Smooth muscle cell (in vitro differentiated cells): ENCODE measurements at regions not wholly inside any gene's neighbourhood (a gene's known extent, or its start where the extent isn't known, plus 50 kb on each side); places are given as distances from the start of the nearest gene placed in this dataset.
A peak's percentile ranks its signal among the peaks of the same experiment; 100 is the strongest.

Experiments
- DNase-seq: peaks from one replicate; lab custom pipeline; 2025; ENCODE audit not compliant: unreplicated experiment; lab: John Stamatoyannopoulos, UW
- H2AFZ ChIP-seq: fragments of 200-600 bp; sonication (generic); 2 replicates; pipeline ENCODE4 v1.6.0; 2016; ENCODE audit warnings: antibody characterized with exemption, low read depth, mild to moderate bottlenecking
- H3F3A ChIP-seq: fragments of 200-600 bp; sonication (generic); 2 replicates; pipeline ENCODE4 v1.6.0; 2017; ENCODE audit warnings: antibody characterized with exemption, low read depth
- H3K27ac ChIP-seq: fragments of 200-600 bp; sonication (generic); 2 replicates; pipeline ENCODE4 v1.5.1; 2016; ENCODE audit warnings: low read depth, mild to moderate bottlenecking
- H3K27me3 ChIP-seq: fragments of 200-600 bp; sonication (generic); 2 replicates; pipeline ENCODE4 v1.6.1; 2016; ENCODE audit warnings: low read depth, mild to moderate bottlenecking
- H3K36me3 ChIP-seq: fragments of 200-600 bp; sonication (generic); 2 replicates; pipeline ENCODE4 v1.5.1; 2016; ENCODE audit warnings: low read depth
- H3K4me1 ChIP-seq: fragments of 200-600 bp; sonication (generic); 2 replicates; pipeline ENCODE4 v1.5.1; 2016; ENCODE audit warnings: low read depth
- H3K4me2 ChIP-seq: fragments of 200-600 bp; sonication (generic); 2 replicates; pipeline ENCODE4 v1.6.0; 2016; ENCODE audit warnings: mild to moderate bottlenecking
- H3K4me3 ChIP-seq: fragments of 200-600 bp; sonication (generic); 2 replicates; pipeline ENCODE4 v1.5.1; 2016; ENCODE audit warnings: mild to moderate bottlenecking
- H3K79me2 ChIP-seq: fragments of 200-600 bp; sonication (generic); 2 replicates; pipeline ENCODE4 v1.6.0; 2016; ENCODE audit warnings: low read depth, mild to moderate bottlenecking
- H3K9ac ChIP-seq: fragments of 200-600 bp; sonication (generic); 2 replicates; pipeline ENCODE4 v1.6.0; 2016; ENCODE audit warnings: low read depth
- H3K9me3 ChIP-seq: fragments of 200-600 bp; sonication (generic); replicated peaks from 2 replicates; pipeline ENCODE4 v1.5.1; 2016; ENCODE audit warnings: low read depth
- H4K20me1 ChIP-seq: fragments of 200-600 bp; sonication (generic); 2 replicates; pipeline ENCODE4 v1.6.0; 2016; ENCODE audit warnings: low read depth
- CTCF ChIP-seq: fragments of 200-600 bp; sonication (generic); IDR thresholded peaks from 2 replicates; pipeline ENCODE4 v1.5.1; 2017; ENCODE audit warnings: borderline replicate concordance, mild to moderate bottlenecking, antibody characterized with exemption; ENCODE audit not compliant: insufficient read depth, poor library complexity, severe bottlenecking
- WGBS: methylation state at CpG from one replicate; pipeline ENCODE4 v1.1.7; 2016; ENCODE audit warnings: low lambda C conversion rate; 5-methylcytosine and 5-hydroxymethylcytosine counted together

DNA sequence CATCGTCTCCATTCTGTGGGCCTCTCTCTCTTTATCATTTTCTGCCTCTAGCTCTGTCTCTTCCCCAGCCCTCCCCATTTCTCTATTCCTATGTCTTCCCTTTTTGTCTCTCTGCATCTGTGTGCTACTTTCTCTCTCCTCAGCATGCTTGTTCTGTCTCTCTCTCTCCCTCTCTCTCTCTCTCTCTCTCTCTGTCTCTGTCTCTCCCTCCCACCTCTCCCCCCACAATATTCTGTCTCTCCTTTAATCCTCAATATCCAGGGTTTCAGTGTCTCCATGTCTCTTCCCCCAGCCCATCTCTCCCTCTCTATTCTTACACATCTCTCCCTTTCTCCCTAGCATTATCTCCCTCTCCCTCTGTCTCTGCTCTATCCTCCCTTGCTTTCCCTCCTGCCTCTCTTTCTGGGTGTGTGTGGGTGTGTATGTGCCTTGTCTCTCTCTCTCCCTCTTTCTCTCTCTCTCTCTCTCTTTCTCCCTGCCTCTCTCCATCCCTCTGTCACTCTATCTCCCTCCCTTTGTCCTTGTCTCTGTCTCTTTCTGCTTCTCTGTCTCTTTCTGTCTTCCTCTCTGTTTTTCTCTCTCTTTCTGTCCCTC is 76.9 kb upstream of the SIRPA start:
- Histone ChIP-seq H3K27ac (no peak overlapping the region), H3K27me3 (no peaks in the 10 kb centered on the region), H3K9me3 (no peaks in the 10 kb centered on the region), H3F3A (no peaks in the 10 kb centered on the region), H2AFZ (peak overlapping the region; percentile 64), H3K4me3 (no peak overlapping the region), H3K36me3 (no peaks in the 10 kb centered on the region), H4K20me1 (no peaks in the 10 kb centered on the region), H3K9ac (no peak overlapping the region), H3K4me1 (peaks cover 16% of the 10 kb centered on the region), H3K4me2 (peak overlapping the region; percentile 25), H3K79me2 (no peaks in the 10 kb centered on the region)
- DNase-seq = no peak
- TF ChIP-seq CTCF = no peak
- WGBS = 75% methylated on average over 1 of the region's 1 CpG

DNA sequence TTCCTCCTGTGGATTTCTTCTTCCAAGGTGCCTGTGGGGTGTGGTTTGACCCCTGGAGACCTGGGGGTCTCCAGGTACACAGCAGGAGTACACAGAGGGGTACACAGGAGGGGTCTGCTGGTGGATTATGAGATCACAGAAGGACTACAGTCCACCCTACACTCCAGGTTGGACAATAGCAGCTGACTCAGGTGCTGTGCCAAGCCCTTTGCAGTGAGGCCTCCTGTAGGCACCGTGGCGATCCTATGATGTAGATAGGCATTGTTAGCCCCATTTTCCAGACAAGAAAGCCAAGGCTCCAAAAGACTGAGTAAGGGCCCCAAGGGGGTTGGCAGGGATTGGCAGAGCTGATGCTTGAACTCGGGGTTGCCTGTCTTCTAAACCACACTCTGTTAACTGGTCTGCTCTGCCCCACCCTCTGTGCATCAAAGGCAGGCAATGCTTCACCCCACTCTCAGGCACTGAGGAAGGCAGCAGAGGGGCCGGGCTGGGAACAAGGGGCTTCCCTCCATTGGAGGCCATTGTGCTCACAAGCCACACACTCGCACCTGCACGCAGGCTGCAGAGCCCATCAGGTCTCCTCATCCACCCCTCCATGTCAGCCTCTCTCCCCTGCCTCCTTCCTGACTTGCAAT is 77.5 kb upstream of the SIRPA start:
- Histone ChIP-seq H3K27me3 (no peaks in the 10 kb centered on the region), H2AFZ (no peak overlapping the region), H3K4me3 (no peak overlapping the region), H3F3A (no peaks in the 10 kb centered on the region), H3K9ac (no peak overlapping the region), H3K4me2 (no peak overlapping the region), H4K20me1 (no peaks in the 10 kb centered on the region), H3K4me1 (peaks cover 16% of the 10 kb centered on the region), H3K36me3 (no peaks in the 10 kb centered on the region), H3K27ac (no peak overlapping the region), H3K79me2 (no peaks in the 10 kb centered on the region), H3K9me3 (no peaks in the 10 kb centered on the region)
- TF ChIP-seq CTCF = no peak
- 94% methylated on average over 6 of the region's 6 CpGs for WGBS
- DNase-seq = no peak

- WGBS = 79% methylated on average over 16 of the region's 16 CpGs
- H3K9ac ChIP-seq = no peak overlapping the region
- DNase-seq = no peak
Measured at GRCh38 chr20:1816384-1817381, 78.5 kb upstream of the SIRPA start.

More at GRCh38 chr20:1816384-1817381, 78.5 kb upstream of the SIRPA start:
- no peak for TF ChIP-seq CTCF
- H3K4me2 ChIP-seq = peak overlapping the region; percentile 3
- no peaks in the 10 kb centered on the region for H3K27me3 ChIP-seq
- no peaks in the 10 kb centered on the region for H3K9me3 ChIP-seq
- no peak overlapping the region for H3K27ac ChIP-seq
- H4K20me1 ChIP-seq = no peaks in the 10 kb centered on the region
- no peak overlapping the region for H2AFZ ChIP-seq
- H3K4me1 ChIP-seq = peaks cover 22% of the 10 kb centered on the region
- H3K79me2 ChIP-seq = no peaks in the 10 kb centered on the region
- no peaks in the 10 kb centered on the region for H3K36me3 ChIP-seq
- H3K4me3 ChIP-seq = no peak overlapping the region
- H3F3A ChIP-seq = peaks cover 5% of the 10 kb centered on the region
